ENCODE measurements at regions not wholly inside any gene's neighbourhood (a gene's known extent, or its start where the extent isn't known, plus 50 kb on each side); places are given as distances from the start of the nearest gene placed in this dataset.
"Not testable (repeated sequence)": the region's sequence is repeated elsewhere in the genome, so short reads cannot be mapped to it uniquely, and the experiment has no call there.

GRCh38 chr9:41778535-41779071 is 350.6 kb downstream of the CNTNAP3B start:
- not testable (repeated sequence) for TF ChIP-seq CTCF, POLR2AphosphoS5 (IDR thresholded peaks at IDR 0.05)
